ENCODE measurements at regions not wholly inside any gene's neighbourhood (a gene's known extent, or its start where the extent isn't known, plus 50 kb on each side); places are given as distances from the start of the nearest gene placed in this dataset.

DNA sequence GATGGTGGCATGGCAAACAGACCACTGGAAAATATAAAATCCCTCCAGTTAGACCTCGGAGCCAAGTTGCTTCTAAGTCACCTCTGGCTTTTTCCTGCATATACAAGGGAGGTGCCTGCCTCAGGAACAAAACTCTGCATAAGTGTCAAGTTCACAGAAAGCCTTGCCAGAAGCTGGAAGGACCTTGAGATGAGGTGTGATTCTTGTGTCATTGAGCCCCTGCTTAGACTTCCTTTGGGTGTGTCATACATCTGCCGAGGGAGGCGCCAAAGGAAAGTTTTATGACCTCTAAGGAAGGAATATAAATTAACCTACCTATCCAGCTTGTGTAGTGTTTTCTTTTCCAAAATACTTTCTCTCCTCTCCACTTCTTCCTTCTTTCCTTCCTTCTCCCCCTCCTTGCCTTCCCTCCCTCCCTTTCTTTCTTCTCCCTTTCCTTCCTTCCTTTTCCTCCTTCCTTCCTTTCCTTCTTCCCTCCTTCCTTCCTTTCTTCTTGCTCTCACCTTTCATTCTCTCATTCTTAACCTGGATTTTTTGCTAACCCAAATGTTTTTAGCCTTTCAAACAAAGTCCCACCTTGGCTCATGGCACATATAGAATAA lies 75.2 kb downstream of the TRIL start:
- no peak overlapping the region for H3K4me3 ChIP-seq (ENCODE audit: low read length)
- no peak for DNase-seq (ENCODE audit: low read depth)
- TF ChIP-seq, protein P1, sequence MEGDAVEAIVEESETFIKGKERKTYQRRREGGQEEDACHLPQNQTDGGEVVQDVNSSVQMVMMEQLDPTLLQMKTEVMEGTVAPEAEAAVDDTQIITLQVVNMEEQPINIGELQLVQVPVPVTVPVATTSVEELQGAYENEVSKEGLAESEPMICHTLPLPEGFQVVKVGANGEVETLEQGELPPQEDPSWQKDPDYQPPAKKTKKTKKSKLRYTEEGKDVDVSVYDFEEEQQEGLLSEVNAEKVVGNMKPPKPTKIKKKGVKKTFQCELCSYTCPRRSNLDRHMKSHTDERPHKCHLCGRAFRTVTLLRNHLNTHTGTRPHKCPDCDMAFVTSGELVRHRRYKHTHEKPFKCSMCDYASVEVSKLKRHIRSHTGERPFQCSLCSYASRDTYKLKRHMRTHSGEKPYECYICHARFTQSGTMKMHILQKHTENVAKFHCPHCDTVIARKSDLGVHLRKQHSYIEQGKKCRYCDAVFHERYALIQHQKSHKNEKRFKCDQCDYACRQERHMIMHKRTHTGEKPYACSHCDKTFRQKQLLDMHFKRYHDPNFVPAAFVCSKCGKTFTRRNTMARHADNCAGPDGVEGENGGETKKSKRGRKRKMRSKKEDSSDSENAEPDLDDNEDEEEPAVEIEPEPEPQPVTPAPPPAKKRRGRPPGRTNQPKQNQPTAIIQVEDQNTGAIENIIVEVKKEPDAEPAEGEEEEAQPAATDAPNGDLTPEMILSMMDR (IDR thresholded peaks at IDR 0.05; ENCODE audit: insufficient read depth, low read depth, low read length, missing control alignments) = no peak

DNA sequence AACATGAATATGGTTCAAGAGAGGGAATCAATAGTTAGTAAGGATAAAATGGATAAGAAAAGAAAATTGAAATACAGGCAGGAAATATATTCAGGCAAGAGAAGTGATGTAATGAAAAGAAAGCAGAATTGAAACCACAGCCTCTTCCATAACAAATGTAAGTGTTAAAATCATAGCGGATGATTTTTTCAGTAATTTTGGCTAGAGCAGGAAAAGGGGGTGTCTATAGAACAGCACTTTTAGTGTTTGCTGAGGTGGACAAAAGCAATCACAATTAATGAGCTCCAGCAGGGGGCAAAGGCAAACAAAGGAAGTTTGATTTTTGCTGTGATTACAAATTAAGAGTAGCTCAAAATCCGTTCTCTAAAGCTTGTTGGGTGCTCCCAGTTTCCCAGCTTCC lies 79.0 kb downstream of the TRIL start:
- H3K4me3 ChIP-seq (ENCODE audit: low read length) = no peak overlapping the region
- TF ChIP-seq, protein P1 (IDR thresholded peaks at IDR 0.05; ENCODE audit: insufficient read depth, low read depth, low read length, missing control alignments) = no peak
- DNase-seq (ENCODE audit: low read depth) = no peak

DNA sequence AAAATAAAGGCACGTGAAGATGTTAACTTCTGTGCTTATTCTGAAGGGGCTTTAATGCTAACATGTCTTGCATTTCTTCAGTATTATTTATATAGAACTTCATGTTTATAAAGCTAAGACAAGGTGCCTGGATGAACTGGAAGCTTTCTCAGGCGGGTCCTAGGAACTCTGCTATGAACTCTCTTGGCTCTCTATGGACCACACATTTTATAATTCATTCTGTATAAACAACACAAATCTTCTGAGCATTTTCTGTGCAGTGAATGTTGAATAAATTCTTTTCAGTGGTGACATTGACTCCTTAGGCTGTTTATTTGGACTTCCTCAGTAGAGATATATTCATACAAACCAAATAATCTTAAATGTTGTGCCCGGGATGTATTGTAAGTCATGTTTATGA lies 79.6 kb downstream of the TRIL start:
- TF ChIP-seq, protein P1 (IDR thresholded peaks at IDR 0.05; ENCODE audit: insufficient read depth, low read depth, low read length, missing control alignments) = no peak
- no peak for DNase-seq (ENCODE audit: low read depth)
- H3K4me3 ChIP-seq (ENCODE audit: low read length) = no peak overlapping the region

All from epithelial cell of esophagus (primary cell).